ENCODE measurements at regions not wholly inside any gene's neighbourhood (a gene's known extent, or its start where the extent isn't known, plus 50 kb on each side); places are given as distances from the start of the nearest gene placed in this dataset.
"Not testable (repeated sequence)": the region's sequence is repeated elsewhere in the genome, so short reads cannot be mapped to it uniquely, and the experiment has no call there.

DNA sequence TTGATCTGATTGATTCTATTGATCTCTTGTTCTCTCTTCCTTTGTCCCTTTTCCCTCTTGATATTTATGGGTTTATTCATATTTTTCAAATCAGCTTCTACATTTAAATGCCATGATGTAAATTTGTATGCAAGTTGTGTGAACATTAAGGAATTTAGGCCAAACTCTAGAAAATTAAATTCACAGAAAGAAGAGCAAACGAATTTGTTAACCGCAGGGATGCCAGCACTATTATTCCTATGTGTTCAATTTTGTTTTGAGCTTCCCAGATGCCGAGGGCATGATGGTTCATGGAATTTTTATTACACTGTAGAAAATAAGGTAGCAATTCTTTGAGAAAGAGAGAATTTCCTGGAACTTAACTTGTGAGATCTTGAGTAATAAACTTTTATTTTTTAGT, 220.9 kb downstream of the BUB3 start:
- no peak for DNase-seq (ENCODE audit: low read depth in 1 of 2, low spot score in 1 of 2)

DNA sequence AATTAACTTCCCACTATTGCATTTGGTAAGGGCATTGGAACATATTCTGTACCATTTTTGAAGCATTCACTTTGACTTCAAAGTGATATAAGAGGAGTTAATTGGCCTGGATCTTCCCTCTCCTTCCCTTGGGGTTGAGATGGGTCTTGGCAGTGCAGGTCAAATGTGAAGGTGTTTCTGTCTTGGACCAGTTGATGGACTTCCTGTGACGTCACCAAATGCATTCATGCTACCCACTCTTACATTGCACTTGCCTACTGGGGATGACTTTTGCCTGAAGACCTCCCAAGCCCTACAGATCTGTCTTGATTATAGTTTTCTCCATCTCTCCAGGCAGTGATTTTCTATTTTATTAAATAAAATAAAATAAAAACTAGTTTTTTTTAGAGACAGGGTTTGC, 221.5 kb downstream of the BUB3 start:
- no peak for DNase-seq (ENCODE audit: low read depth in 1 of 2, low spot score in 1 of 2)

DNA sequence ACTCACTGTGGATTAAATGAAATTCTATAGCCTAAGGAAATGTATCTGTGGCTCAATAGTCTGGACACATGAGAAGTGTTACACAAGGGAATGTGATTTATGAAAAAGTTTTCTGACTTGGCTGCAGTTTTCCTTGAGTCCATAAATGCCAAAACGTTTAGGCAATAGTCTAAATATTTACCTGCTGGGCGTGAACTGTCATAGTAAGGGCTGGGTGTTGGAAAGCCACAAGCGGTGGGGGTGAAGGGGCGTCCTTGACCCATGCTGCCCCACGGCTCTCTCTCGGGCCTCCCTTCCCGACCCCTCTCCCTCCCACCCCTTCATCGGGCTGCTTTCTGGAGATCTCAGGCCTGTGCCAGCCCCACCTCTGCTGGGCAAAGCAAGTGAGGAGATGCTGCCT, 223.7 kb downstream of the BUB3 start:
- DNase-seq (ENCODE audit: low read depth in 1 of 2, low spot score in 1 of 2): no peak

DNA sequence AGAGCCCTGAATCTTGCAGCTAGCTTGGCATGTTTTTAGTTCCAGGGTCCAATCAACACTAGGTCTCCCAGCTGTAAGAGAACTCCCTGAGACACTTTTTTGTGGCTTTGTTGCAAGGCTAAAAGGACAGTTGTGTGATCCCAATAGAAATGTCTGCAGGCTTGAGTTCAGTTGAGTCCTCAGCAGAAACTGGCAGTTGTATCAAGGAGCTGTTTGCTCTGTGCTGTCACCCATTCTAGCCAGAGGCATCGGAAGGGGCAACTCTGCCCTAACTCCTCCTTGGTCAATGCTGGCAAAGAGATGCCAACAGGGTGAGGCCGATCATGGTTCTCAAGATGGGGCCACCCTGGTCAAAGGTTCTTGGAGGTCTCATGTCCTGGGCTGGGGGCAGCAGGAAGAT, 224.1 kb downstream of the BUB3 start:
- no peak for DNase-seq (ENCODE audit: low read depth in 1 of 2, low spot score in 1 of 2)

DNA sequence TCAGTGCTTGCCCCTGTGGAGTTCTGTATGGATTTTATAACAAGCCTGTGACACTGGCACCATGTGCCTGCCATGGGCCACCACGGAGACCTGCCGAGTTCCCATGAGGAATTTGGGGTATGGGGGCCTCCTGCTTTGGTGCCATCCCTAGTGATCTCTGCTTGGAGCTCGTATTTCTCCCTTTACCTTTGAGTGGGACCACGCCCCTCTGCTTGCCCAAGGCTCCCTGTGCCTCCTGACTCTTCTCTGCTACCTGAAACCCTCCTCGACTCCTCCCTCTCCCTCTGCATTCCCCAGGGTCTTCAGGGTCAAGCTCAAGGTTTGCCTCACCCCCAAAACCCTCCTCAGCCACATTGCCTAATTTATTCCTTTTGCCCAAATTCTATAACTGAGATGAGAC, 225.0 kb downstream of the BUB3 start:
- DNase-seq (ENCODE audit: low read depth in 1 of 2, low spot score in 1 of 2): no peak

DNA sequence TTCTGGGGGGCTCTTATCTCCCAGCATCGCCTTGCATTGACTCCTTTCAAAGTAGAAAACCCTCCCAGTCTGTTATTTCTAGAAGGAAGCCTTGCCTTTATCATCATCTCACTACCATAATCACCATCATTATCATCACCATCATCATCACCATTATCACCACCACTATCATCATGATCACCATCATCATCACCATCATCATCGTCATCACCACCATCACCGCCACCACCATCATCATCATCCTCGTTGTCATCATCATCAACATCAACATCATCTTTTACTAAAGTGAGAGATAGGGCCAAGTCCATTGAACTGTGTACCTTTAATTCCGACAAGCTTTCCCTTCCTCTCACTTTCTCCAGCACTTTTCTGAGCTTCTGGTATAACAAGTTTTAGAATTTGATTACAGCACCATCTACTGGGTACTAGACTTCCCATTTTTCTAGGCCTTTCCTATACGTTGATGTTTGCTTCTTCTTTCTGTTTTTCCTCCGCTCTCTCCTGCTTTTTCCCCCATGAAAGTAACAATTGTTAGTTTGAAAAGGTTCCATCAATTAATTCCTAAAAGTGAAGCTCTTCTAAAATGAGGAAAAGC, 226.4 kb downstream of the BUB3 start:
- no peak for DNase-seq (ENCODE audit: low read depth in 1 of 2, low spot score in 1 of 2)

DNA sequence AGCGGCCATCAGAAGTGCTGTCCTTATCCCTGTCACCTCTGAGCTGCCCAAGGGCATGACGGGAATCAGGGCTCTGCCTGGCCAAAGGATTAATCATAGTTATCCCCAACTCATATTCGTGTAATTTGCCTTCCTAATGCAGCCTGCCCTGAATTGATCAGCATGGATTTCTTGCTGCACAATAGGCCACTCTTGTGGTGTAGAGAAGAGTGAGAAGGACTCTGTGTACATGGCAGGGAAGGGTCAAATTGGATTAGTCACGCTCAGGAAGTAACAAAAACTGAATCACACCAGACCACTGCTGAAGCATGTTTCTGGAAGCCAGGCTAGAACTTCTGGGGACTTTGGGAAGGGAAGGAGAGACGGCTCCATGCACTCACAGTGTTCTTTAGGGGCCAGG, 227.0 kb downstream of the BUB3 start:
- no peak for DNase-seq (ENCODE audit: low read depth in 1 of 2, low spot score in 1 of 2)

DNA sequence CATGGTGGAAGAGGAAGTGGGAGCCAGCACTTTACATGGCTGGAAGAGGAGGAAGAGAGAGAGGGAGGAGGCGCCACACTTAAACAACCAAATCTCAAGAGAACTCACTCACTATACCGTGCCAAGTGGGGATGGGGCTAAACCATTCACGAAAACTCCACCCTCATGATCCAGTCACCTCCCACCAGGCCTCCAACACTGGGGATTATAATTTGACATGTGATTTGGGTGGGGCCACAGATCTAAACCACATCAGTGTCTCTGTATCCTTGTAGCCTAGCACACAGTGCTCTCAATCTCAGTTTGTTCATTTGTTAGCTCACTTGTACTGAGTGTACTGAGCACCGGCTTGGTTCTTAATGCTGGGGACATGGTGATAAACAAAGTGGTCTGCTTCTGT, 228.3 kb downstream of the BUB3 start:
- DNase-seq (ENCODE audit: low read depth in 1 of 2, low spot score in 1 of 2): no peak

DNA sequence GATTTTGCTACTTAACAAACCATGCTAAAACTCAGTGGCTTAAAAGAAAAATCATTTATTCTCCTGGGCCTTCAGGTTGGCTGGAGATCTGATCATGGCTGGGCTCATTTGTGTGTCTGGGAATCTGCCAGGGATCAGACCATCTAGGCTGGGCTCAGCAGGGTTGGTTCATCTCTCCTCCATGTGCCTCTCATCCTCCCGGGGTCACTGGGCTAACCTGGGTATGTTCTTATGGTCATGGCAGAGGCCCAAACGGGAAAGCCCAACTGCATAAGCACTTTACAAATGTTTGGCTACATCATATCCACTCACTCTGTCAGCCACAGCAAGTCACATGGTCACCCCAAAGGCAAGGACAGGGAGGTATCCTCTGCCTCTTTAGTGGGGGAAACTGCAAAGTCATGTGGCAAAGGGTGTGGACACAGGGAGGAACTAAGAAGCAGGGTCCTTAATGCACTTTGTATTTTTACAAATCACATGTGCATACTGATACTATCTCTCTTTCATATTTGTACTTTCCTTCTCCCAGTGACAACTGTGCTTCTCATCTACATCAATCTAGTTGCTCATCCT, 231.4 kb downstream of the BUB3 start:
- no peak for DNase-seq (ENCODE audit: low read depth in 1 of 2, low spot score in 1 of 2)

DNA sequence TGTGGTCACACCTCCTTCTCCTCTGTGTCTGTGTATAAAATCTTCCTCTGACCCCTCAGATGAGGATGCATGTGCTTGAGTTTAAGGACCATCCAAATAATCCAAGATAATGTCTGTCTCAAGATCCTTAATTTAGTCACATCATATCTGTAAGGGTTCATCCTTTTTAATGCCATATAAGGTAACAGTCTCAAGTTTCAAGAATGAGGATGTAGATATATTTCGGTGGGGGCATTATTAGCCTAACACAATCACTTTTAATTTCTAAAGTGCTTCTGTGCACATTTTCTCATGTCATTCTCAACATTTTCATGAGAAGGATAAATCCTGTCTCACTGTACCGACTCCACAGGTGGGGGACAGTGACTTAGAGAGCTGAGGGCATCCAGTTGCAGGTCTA, 235.3 kb downstream of the BUB3 start:
- no peak for DNase-seq (ENCODE audit: low read depth in 1 of 2, low spot score in 1 of 2)

DNA sequence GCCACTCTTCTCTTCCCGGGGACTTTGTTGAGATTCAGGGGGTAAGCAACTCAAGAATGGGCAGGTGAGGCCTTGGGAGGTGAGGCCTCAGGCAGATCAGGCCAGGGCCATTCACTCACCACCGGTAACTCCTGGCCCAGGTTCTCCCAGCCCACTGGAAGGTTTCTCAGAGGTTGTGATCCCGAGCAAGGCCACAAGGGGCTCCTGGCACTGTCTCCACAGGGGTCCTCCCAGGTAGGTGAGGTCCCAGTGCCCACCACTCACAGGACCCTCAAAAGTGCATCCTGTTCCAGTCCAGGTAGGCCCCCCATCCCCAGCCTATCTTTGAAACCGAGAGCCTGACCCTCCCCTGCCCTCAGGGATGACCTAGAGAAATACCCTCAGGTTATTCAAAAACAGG, 236.1 kb downstream of the BUB3 start:
- DNase-seq (ENCODE audit: low read depth in 1 of 2, low spot score in 1 of 2): no peak

DNA sequence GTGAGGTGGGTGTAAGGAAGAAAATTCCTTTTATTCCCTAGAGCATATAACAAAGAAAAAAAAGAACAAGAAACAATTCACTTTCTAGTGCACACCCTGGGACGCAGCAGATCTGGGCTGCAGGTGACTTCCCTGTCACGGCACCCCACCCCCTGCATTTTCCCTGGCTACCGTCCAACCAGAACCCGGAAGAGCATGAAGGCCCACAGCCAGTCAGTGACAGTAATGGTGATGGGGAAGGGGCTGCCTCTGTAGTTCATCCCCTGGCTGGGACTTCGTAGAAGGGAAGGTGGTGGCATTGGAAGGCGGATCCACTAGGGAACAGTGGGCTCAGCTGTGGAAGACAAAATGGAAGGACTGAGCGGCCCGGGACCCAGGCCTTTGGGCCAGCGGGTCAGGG, 236.7 kb downstream of the BUB3 start:
- no peak for DNase-seq (ENCODE audit: low read depth in 1 of 2, low spot score in 1 of 2)

DNA sequence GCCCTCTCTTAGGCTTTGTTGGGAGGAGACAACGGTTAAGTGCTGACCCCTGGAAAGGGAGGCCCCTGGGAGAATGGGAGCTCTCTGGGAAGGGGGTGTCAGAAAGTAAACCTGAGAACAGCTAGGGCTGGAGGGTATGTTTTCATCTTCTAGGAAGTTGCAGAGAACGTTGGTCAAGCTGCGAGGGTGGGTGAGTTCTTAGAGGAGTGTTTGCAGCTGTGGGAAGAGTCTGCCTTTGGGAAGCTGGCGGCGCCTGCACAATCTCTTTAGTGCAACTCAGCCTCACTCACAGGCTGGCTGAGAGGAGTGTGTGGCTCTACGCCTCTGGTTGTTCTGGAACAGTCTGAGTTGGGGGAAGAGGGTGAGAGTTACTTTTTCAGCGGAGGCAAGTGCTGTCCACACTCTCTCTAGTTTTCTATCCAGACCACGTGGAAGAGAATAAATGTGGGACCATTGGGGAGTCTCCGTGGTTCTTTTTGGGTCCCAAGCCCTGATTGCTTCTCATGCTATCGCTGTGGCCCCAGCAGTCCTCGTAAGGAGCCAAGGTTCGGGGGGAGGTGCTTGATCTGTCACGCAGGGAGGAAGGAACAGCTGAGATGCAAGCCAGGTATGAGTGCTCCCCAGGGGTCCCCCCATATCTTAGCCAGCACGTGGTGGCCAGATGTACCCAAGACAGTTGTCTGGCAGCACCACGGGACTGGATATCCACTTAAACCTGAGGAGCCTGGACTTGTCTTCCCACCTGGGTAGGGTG, 237.2 kb downstream of the BUB3 start:
- DNase-seq (ENCODE audit: low read depth in 1 of 2, low spot score in 1 of 2): no peak

DNA sequence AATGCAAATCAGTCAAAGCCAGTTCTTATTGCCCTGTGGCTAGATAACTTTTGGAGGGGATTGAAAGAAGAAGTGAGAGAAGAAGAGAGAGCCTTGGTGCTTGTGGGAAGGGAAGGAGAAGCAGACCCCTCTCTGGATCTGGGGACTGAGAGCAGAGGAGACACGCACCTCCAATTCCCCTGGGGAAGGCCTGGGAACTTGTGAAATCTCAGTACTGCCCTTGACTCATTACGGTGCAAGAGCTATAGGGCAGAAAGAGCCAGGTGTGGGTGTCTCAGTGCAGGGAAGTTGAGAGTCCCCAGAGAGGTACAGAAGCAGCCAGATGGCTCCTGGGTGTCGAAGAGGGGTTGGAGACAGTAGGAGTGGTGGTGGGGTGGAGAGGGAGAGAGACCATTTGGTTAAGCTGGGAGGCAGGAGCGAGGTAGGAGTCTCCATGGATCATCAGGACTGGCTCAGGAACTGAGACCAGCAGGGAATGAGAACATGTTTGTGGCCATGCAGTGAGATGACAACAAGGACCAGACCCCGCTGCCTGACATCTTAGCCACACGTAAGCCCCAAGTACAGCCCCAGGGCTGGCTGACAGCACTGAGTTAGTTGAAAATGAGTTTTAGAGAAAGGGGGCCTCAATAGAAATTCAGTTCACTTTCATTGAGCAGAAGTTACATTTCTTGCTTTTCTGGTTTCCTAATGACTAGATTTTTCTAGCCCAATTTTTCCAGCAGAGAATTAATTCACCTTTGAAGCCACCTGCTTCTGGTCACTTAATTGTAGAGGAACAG, 238.2 kb downstream of the BUB3 start:
- no peak for DNase-seq (ENCODE audit: low read depth in 1 of 2, low spot score in 1 of 2)

DNA sequence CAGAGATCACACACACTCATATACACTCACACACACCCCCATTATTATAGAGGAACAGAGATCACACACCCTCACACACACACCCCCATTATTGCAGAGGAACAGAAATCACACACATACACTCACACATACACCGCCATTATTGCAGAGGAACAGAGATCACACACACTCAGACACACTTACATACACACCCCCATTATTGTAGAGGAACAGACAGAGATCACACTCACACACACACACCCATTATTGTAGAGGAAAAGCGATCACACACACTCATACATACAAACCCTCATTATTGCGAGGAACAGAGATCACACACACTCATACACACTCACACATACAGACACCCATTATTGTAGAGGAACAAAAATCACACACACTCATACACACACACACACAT, 239.0 kb downstream of the BUB3 start:
- no peak for DNase-seq (ENCODE audit: low read depth in 1 of 2, low spot score in 1 of 2)

DNA sequence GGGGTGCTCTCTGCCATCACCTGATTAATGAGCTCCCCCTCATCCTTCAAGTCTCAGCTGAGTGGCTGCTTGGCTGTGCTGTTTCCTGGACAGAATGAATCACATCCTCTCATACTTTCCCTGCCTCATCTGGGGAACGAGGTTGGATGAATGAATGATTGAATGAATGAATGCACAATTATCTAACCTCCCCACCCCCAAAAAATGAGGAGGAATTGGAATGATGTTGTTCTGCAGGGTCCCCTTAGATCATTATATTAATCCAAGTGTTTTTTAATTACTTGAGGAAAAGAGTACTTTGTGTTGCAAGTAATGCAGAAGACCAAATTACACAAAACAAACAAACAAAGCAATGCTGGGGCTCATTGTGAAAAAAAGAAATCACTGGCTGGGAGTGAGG, 240.2 kb downstream of the BUB3 start:
- DNase-seq (ENCODE audit: low read depth in 1 of 2, low spot score in 1 of 2): no peak

DNA sequence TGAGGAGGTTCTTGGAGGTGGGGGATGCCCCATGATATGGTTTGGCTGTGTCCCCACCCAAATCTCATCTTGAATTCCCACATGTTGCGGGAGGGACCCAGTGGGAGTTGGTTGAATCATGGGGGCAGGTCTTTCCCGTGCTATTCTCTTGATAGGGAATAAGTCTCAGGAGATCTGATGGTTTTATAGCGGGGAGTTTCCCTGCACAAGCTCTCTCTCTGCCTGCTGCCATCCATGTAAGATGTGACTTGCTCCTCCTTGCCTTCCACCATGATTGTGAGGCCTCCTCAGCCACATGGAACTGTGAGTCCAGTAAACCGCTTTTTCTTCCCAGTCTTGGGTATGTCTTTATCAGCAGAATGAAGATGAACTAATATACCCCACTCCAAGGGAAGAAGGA, 241.0 kb downstream of the BUB3 start:
- not testable (repeated sequence) for DNase-seq (ENCODE audit: low read depth in 1 of 2, low spot score in 1 of 2)

DNA sequence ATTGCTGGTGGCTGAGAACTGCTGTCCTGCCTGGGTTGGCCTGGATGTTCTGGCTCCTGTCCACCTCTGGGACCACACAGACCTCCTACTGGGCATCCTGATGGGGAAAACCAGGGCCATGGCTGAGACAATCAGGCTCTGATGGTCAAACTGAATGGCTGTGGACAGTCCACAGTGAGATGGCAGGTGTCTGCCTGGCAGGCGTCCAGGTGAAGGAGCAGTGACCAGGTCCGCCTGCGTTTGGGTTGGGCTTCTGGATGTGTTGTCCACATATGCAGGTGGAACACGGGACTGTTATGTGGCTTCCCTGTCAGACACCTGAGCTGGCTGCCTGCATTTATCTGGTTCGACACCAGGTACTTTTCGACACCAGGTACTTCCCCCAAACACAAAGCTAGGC, 241.7 kb downstream of the BUB3 start:
- no peak for DNase-seq (ENCODE audit: low read depth in 1 of 2, low spot score in 1 of 2)

DNA sequence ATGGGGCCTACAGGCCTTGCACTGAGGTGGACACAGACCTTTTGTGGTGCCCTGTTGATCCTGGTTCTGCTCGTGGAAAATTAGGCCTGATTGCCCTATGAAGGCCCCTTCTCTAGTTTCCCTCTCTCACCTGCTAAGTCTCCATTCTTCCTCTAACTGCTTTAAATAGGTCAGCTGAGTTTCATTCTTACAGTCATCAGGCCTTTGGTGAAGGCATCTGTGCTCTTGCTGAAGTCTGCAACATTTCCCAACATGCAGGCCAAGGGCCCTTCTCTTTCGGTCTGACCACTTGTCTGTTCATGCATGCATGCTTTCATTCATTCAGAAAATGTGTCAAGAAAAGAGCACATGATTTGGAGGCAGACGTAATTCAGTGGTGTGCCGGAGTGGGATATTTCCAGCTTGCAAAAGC, 244.0 kb downstream of the BUB3 start:
- DNase-seq (ENCODE audit: low read depth in 1 of 2, low spot score in 1 of 2): no peak

DNA sequence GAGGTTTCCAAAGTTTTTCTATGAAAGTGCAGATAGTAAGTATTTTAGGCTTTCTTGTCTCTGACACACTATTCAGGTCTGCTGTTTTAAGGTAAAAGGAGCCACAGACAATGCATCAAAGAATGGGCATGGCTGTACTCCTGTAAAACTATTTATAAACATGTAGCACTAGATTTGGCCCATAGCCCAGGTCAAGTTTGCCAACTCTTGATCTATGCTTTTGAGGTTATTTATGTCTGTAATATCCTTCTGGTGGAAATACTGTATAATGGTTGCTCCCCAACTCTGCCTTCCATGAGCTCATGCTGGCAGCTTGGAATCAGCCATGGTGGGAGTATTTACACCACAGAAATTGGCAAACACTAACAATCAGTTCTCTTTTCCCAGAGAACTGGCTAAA, 244.6 kb downstream of the BUB3 start:
- DNase-seq (ENCODE audit: low read depth in 1 of 2, low spot score in 1 of 2): no peak

DNA sequence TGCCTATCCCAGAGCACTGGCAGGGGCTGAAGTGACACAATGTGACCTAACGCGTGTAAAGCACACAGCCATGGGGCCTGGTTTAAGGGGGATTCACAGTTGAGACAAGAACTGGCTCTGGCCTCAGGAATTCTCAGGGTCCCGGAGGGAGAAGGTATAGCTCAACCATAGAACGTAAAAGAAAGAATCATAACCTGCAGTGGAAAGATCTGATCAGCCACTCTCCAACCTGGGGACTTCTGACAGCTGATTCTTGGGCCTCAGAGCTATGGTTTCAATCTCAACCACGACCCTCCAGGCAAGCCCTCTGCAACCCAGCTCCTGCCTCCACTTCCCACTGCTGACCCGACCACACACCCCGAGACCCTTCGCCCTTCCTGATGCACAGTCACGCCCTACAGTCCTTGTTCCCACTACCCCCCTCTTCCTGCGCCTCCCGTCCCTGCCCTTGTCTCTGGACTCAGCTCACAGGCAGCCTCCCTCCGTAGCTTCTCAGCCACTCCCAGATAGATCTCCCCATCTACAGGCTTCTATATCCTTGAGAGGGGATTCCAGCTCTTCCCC, 245.2 kb downstream of the BUB3 start:
- no peak for DNase-seq (ENCODE audit: low read depth in 1 of 2, low spot score in 1 of 2)

DNA sequence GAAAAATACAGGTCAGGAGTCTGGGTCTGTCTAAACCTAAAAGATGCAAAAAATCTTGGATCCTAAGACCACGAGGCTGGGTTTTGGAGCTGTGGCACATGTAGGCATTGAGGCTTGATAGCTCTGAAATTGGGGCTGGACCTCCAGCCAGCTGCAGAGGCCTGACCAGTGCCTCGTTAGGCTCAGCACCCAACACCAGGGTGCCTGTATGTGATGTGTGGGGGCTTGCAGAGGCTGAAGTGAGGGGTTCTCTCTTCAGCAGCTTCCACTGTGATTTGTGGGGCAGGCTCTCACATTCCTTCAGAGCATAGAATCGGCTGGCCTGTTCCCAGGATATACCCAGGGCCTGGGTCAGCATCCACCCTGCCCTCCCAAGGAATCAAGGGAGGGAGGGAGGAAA, 247.8 kb downstream of the BUB3 start:
- DNase-seq (ENCODE audit: low read depth in 1 of 2, low spot score in 1 of 2): no peak

All from stimulated activated CD4-positive, alpha-beta T cell treated with anti-CD3 and anti-CD28 coated beads, Interleukin-15, amount 100 ng/mL, for 1 hour (primary cell).